ENCODE measurements at regions not wholly inside any gene's neighbourhood (a gene's known extent, or its start where the extent isn't known, plus 50 kb on each side); places are given as distances from the start of the nearest gene placed in this dataset.

GRCh38 chr2:219949053-219949452 is 321.6 kb downstream of the SLC4A3 start:
- TF ChIP-seq POLR2AphosphoS5 (IDR thresholded peaks at IDR 0.05; ENCODE audit: insufficient read depth in 1 of 2, low read depth in 1 of 2), result no peak
- no peak for TF ChIP-seq POLR2A (IDR thresholded peaks at IDR 0.05)
